ENCODE measurements at regions not wholly inside any gene's neighbourhood (a gene's known extent, or its start where the extent isn't known, plus 50 kb on each side); places are given as distances from the start of the nearest gene placed in this dataset.

DNA sequence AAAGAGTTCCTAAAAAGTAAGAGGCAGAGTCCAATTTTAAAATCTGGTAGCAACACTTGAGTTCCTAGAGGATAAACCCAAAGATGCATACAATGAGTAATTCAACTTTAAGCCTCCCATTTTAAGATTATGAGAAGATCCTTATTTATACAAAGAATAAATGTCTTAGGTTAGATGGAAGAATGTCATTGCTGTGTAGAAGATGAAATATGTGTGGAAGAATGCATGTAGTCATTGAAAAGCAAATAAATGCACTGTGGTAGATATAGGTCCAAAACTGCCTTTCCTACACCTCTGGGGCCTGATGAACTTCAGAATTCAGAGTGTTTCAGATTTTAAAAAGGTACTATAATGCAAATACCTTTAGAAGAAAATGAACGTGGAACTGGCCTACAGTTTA, 58.7 kb upstream of the LRP1B start:
- no peak overlapping the region for H2BK15ac ChIP-seq (ENCODE audit: low read length)
- H3K9ac ChIP-seq (replicated peaks in 1 of 4; ENCODE audit: extremely low read depth in 1 of 4, low read depth in 3 of 4, low read length in 3 of 4), result no peak overlapping the region
- no peak overlapping the region for H2BK5ac ChIP-seq (ENCODE audit: low read depth, low read length)
- H3K4me1 ChIP-seq (replicated peaks in 1 of 4; ENCODE audit: control insufficient read depth in 3 of 4, insufficient read depth in 4 of 4, low read length in 3 of 4), result 0 out of 7 replicates have a peak, but pooled peaks cover 0 to 4% (median 0%) of the 10 kb centered on the region in 4 experiments
- WGBS, 2 experiments (ENCODE audit: extremely low coverage in 1 of 2, insufficient coverage in 1 of 2, insufficient read length in 1 of 2, insufficient replicate concordance in 2 of 2, low coverage in 1 of 2, low lambda C conversion rate in 2 of 2, missing lambda C conversion rate in 1 of 2), result 82% methylated on average over 1 of the region's 1 CpG; no CpG with 5 or more reads in 1 of the 2 experiments
- no peaks in the 10 kb centered on the region for H3K79me1 ChIP-seq (ENCODE audit: low read depth, low read length)
- FAIRE-seq (no peak), DNase-seq (ENCODE audit: low read depth in 1 of 2, low spot score in 2 of 2) (no peak)
- H3K23me2 ChIP-seq (ENCODE audit: low read depth, low read length), result no peaks in the 10 kb centered on the region
- H3K4me3 ChIP-seq (ENCODE audit: extremely low read depth in 1 of 4, insufficient read depth in 2 of 4, low read depth in 3 of 4, low read length in 4 of 4), result no peak overlapping the region
- H4K91ac ChIP-seq (replicated peaks; ENCODE audit: insufficient read length, low read length), result no peak overlapping the region
- no peaks in the 10 kb centered on the region for H3K36me3 ChIP-seq (ENCODE audit: control insufficient read depth in 2 of 4, insufficient read depth in 4 of 4, low read length in 3 of 4)
- H3K18ac ChIP-seq (ENCODE audit: extremely low read depth, low read length), result no peak overlapping the region
- no peak overlapping the region for H3K56ac ChIP-seq (replicated peaks; ENCODE audit: insufficient read length, low read depth, low read length)
- no peak overlapping the region for H2AK5ac ChIP-seq (ENCODE audit: low read depth, low read length)
- H3K27me3 ChIP-seq (replicated peaks in 1 of 4; ENCODE audit: control insufficient read depth in 3 of 4, extremely low read depth in 1 of 4, insufficient read depth in 3 of 4, low read length in 3 of 4), result no peaks in the 10 kb centered on the region
- no peak overlapping the region for H3K4ac ChIP-seq (replicated peaks; ENCODE audit: insufficient read length, low read depth, low read length)
- H2BK20ac ChIP-seq (ENCODE audit: low read length), result no peak overlapping the region
- no peak overlapping the region for H4K8ac ChIP-seq (ENCODE audit: extremely low read depth, insufficient read depth, low read length)
- no peaks in the 10 kb centered on the region for H4K20me1 ChIP-seq (replicated peaks in 1 of 2; ENCODE audit: control insufficient read depth in 1 of 2, insufficient read depth in 2 of 2, low read length in 2 of 2)
- no peak overlapping the region for H3K4me2 ChIP-seq (ENCODE audit: insufficient read depth in 1 of 2, low read depth in 2 of 2, low read length in 2 of 2)
- no peak overlapping the region for H2BK120ac ChIP-seq (replicated peaks; ENCODE audit: low read depth, low read length)
- no peak overlapping the region for H4K5ac ChIP-seq (ENCODE audit: insufficient read length, low read depth, low read length)
- H3K9me3 ChIP-seq (ENCODE audit: insufficient read depth in 2 of 2, low read depth in 1 of 2, low read length in 1 of 2), result no peaks in the 10 kb centered on the region
- no peak overlapping the region for H3K27ac ChIP-seq (ENCODE audit: low read depth, low read length)
- ChIA-PET CTCF (ENCODE audit: partially characterized antibody) (interaction anchor here (2.3 kb wide), 1 partner anchor 8 kb away, joined by 21 read pairs; no protein-coding TSS in a partner anchor), POLR2A (ENCODE audit: partially characterized antibody) (no interaction called here)
- no peak overlapping the region for H2AFZ ChIP-seq (ENCODE audit: low read length)
- no peaks in the 10 kb centered on the region for H3K79me2 ChIP-seq (ENCODE audit: control insufficient read depth in 1 of 2, insufficient read depth in 2 of 2, low read length in 2 of 2)
- no peak overlapping the region for H3K14ac ChIP-seq (ENCODE audit: insufficient read length)
- H2BK12ac ChIP-seq (ENCODE audit: low read depth, low read length), result no peak overlapping the region
- H3K23ac ChIP-seq (ENCODE audit: insufficient read length), result no peak overlapping the region
- TF ChIP-seq HDAC2 (IDR thresholded peaks at IDR 0.05; ENCODE audit: borderline replicate concordance in 1 of 2, low read depth in 2 of 2, low read length in 2 of 2) (no peak), ASH2L (IDR thresholded peaks at IDR 0.05; ENCODE audit: low read length) (no peak), GABPA (IDR thresholded peaks at IDR 0.05; ENCODE audit: borderline replicate concordance, insufficient read depth, low read length) (no peak), BACH1 (IDR thresholded peaks at IDR 0.05; ENCODE audit: low read length) (no peak), TBP (IDR thresholded peaks at IDR 0.05; ENCODE audit: low read depth, low read length) (no peak), POLR2A (IDR thresholded peaks at IDR 0.05; ENCODE audit: control extremely low read depth in 1 of 2, low read depth in 2 of 2, low read length in 2 of 2) (no peak), CBX5 (IDR thresholded peaks at IDR 0.05; ENCODE audit: low read depth, low read length) (no peak), JUN (IDR thresholded peaks at IDR 0.05; ENCODE audit: low read depth, low read length) (no peak), GTF2F1 (IDR thresholded peaks at IDR 0.05; ENCODE audit: borderline replicate concordance, low read depth, low read length) (no peak), BCL11A (IDR thresholded peaks at IDR 0.05; ENCODE audit: low read depth in 2 of 2, low read length in 2 of 2) (no peak), TEAD4 (IDR thresholded peaks at IDR 0.05; ENCODE audit: low read depth, low read length) (no peak)
- TF ChIP-seq, protein P1, sequence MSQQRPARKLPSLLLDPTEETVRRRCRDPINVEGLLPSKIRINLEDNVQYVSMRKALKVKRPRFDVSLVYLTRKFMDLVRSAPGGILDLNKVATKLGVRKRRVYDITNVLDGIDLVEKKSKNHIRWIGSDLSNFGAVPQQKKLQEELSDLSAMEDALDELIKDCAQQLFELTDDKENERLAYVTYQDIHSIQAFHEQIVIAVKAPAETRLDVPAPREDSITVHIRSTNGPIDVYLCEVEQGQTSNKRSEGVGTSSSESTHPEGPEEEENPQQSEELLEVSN (IDR thresholded peaks at IDR 0.05), result no peak
- TF ChIP-seq, protein P2, sequence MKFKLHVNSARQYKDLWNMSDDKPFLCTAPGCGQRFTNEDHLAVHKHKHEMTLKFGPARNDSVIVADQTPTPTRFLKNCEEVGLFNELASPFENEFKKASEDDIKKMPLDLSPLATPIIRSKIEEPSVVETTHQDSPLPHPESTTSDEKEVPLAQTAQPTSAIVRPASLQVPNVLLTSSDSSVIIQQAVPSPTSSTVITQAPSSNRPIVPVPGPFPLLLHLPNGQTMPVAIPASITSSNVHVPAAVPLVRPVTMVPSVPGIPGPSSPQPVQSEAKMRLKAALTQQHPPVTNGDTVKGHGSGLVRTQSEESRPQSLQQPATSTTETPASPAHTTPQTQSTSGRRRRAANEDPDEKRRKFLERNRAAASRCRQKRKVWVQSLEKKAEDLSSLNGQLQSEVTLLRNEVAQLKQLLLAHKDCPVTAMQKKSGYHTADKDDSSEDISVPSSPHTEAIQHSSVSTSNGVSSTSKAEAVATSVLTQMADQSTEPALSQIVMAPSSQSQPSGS (IDR thresholded peaks at IDR 0.05; ENCODE audit: low read length), result no peak

All from H1 (cell line).